UCSD-AML1 (cell line): ENCODE measurements at regions not wholly inside any gene's neighbourhood (a gene's known extent, or its start where the extent isn't known, plus 50 kb on each side); places are given as distances from the start of the nearest gene placed in this dataset.

Experiments used
- DNase-seq: peaks from one replicate; lab custom pipeline; 2025; ENCODE audit not compliant: unreplicated experiment; lab: John Stamatoyannopoulos, UW

DNA sequence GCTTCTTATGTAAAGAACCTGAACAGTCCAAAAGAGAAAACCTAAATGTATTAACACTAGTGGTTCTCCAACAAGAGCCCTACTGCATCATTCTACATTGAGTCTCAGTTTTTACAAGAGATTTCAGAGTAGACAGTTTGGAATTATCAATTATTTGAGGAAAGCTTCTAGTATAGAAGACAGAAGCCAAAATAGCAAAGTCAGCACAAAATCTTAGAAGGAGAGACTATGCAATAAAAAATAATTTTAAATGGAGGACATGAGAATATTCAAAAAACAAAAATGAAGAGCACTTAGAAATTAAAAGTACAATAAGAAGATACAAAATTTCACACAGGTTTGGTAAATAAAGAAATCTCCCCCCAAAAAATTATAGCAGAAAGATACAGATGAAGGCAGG, 406.3 kb upstream of the USP15 start:
- DNase-seq, result no peak

DNA sequence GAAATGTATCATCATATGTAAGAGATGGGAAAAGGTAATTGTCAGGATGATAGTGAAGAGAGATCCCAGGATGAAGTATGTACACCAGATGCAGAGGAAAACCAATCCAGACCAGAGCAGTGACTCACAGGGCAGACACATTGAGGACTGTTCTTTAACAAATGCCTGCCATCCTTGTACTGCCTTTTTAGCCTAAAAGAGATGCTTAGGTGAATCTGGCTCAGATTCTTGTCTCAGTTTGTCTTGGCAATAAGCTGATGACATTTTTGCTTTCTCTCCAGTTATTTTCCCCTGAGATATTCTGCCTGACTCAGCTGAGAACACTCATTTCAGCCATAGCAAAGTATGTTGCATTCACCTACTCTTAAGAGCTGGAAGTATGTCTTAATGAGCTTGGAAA, 405.3 kb upstream of the USP15 start:
- DNase-seq, result no peak

DNA sequence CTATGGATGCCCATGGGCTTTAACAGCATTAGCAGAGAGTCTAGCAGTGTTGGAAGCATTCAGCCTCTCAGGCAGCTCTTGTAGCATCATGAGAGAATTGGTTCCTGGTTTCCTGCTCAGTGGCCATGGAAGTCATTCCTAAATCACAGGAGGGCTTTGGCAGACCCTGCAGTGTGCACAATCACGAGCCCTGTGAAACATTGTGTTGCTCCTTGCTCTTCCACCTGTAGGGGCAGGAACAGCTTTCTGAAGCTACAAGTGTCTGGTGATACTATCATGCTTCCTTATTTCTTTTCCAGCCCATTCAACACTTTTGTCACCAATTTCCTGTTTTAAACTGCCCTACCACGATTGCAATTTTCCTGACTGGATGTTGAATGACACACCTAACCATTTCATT, 402.2 kb upstream of the USP15 start:
- no peak for DNase-seq

DNA sequence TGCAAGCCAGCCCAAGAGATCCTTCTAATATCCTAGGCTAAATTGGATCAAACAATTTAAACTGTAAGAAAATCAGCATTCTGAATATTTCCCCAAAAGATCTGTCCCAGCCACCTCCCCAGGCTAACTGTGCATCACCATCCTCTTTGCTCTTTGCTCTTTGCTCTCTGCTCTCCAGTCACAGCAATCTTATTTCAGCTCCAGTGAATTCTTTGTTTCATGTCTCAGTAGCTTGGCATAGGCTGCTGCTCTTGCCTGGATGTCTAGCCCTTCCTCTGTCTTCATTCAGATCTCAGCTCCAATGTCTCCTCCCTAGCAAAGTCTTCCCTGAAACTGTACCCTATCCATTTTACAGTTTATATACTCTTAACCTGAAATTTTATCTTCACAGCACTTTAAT, 399.8 kb upstream of the USP15 start:
- no peak for DNase-seq

DNA sequence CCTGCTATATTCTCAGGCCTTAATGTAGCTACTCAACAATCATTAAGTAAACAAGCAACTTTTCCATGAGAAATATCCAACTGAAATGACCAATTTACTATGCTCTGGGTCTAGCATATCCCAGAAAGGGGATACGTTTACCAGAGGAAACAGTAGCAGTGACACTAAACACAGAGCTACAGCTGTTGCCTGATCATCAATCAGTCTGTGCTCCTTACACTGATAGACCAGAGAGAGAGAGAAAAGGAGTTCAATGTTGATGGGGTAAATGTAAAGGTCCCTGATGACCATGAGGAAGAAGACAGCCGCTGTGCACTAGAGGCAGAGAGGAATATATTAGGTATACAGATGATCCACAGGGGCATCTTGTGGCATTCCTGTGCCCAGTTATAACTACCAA, 397.2 kb upstream of the USP15 start:
- no peak for DNase-seq

DNA sequence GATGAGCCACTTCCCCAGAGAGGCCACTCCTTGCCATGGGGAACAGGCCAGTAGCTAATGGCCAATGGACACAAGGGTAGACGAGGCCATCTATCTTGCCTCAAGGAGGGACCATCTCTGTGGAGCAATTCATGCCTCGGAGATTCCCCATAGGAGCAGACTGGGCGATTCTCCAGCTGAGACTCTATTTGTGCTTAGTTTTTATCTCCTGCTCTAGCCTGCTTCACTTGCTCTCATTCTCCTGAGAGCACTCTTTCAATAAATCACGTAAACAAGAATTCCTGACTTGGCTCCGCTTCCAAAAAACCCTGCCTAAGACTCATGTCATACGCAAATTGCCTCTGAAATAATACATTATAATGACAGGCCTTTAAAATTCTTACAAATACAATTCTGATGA, 396.4 kb upstream of the USP15 start:
- no peak for DNase-seq

DNA sequence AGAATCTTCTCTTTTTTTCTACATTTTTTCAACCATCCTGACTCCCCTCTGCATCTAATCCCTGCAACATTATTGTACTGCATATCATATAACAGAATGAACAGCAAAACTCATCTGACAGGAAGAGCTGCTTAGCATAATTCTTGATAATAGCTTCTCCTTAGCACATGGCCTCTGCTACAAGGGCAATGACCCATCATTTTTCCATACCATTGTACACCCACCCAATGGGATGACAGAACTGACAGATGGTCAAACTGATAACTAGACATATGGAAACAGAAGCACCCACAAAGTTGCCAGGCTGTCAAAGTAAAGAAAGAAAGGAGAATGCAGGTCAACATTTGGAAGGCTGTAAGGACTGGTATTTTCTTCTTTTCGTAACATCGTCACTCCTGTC, 390.4 kb upstream of the USP15 start:
- no peak for DNase-seq

DNA sequence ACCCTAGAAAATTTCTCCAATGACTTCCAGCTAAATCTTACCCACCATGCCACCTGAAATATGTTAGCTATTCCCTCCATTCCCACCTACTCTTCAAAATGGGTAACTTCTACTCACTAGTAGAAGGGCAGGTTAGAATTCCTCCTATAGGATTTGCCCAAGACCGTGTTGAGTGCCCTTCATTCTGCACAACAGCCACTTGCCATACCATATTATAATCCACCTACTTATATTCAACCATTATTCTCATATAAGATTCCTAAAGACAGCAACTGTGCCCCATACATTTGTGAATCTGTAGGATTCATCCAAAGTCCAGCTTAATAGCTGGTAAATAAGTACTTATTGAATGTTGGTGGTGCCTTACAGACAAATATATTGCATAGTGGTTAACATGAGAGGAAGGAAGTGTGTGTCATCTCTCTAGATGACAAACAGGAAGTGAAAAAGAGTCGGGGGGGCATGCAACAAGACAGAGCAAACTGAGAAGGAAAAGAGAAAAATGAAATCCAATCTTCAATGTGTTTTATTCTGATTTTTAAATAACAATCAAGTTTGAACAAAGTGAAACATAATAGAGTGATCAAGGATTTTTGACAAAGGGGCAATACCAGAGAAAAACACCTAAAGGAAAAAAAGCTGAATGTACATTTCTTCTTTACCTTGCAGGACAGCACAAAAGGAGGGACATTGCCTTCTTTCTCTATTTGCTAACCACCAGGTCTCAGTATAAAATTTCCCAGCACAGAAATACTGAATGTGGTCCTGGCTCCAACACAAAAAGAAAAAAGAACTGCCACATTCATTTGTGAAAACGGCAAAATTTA, 389.3 kb upstream of the USP15 start:
- DNase-seq, result no peak

DNA sequence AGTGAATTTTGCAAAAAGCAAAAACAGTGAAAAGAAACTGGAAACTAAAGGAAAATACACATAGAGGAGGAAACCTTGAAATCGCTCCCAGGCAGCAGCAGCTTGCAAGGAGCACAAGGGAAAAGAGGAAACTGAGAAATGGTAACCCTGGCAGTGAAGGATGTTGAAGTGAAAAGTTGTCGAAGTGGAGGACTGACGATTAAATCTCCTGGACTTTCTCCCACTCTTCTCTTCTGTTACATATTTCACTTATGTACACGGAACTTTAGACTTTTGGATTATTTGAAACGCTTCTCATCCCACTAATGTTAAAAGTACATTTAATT, 388.8 kb upstream of the USP15 start:
- DNase-seq, result no peak

DNA sequence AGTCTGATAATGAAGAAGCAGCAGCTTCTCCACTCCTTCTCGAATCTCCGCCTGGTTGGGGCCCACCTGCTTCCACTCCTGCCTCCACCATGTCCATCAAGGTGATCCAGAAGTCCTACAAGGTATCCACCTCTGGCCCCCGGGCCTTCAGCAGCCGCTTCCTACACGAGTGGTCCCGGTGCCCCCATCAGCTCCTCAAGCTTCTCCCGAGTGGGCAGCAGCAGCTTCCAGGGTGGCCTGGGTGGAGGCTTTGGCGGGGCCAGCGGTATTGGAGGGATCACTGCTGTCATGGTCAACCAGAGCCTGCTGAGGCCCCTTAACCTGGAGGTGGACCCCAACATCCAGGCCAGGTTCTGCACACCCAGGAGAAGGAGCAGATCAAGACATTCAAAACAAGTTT, 381.0 kb upstream of the USP15 start:
- no peak for DNase-seq

DNA sequence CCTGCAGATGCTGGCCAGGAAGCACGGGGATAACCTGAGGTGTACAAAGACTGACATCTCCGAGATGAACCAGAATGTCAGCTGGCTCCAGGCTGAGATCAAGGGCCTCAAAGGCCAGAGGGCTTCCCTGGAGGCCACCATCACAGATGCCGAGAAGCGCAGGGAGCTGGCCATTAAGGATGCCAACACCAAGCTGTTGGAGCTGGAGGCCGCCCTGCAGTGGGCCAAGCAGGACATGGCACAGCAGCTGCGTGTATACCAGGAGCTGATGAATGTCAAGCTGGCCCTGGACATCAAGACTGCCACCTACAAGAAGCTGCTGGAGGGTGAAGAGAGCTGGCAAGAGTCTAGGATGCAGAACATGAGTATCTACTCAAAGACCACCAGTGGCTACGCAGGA, 380.0 kb upstream of the USP15 start:
- DNase-seq, result no peak

DNA sequence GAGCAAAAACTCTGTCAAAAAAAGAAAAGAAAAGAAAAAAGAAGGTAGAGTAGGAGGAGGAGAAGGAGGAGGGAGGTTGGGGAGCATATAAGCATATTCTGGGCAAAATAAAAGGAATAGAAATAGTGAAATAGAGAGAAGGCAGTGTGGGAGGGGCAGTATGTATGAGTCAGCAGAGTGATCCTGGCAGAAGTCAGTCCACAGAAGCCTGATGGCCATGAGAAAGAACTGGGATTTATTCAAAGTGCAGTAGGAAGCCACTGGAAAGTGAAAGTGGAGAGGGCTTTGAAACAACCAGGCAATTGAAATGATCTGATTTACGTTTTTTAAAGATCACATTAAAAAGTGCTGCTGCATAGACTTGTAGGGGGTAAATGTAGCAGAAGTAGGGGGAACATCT, 368.6 kb upstream of the USP15 start:
- no peak for DNase-seq

DNA sequence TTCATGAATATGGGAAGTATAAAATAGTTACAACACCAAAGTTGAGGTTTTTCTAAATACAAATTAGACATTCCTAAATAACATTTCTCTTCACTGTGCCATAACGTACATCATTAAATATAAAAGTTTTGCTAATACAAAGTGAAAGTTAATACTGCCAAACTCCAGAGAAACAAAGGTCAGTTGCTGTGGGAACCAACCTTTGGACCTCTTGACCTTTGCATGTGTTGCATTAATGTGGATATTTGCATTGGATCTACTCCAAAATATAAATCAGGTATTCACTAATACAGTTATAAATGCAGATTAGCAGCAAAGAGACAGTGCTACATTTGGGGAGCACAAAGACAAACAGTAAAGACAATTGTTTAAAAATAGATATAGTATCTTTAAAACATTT, 366.0 kb upstream of the USP15 start:
- DNase-seq, result no peak

DNA sequence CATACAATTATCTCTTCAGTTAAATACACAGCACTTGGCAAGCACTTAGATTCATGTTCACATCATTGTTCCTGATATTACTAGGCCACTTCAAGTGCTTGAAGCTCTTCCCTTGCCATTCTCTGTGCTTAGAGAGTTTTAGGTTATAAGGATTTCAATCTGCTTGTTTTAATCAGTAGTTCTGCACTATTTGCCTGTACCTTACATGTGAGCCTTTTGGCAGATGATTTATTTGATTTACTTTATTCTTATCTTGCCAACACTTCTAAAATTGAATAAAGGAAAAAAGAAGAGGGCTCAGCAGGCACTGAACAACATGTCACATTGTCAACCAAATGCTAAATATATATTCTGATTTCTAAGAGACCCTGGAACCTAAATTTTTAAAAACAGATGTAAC, 363.8 kb upstream of the USP15 start:
- DNase-seq, result no peak

DNA sequence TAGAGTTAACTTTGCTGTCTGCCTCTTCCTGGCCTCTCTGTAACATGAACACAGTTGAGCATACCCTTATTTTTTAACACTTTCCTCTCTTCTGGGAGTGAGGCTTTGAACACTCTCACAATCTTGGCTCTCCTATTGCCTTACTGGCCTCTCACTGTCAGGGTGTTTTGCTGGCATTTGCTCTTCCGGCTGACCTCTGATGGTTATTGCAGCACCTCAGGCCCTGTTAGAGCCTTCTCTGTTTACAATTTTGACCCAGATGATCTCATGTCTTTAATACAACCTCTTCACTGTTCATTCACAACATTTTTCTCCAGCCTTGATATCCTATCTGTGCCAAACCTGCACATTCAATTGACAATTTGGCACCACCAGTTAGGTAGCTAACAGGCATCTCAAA, 357.8 kb upstream of the USP15 start:
- no peak for DNase-seq

DNA sequence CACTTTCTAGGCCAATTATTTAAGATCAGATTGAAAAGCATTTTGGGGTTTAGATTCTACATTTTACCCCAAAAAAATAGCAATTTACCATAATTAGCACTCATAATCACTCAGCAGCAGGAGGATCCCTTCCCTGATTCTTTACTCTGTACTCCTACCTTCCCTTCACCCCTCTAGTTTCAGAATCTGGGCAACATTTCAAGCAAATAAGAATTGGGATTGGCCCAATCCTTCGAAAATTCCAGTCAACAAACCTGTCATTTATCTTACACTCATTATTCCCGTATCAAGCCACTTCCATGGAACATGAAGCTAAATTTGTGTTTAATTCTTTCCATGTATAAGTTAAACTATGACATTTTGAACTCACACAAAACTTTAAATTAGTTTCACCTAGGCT, 349.1 kb upstream of the USP15 start:
- DNase-seq, result no peak

DNA sequence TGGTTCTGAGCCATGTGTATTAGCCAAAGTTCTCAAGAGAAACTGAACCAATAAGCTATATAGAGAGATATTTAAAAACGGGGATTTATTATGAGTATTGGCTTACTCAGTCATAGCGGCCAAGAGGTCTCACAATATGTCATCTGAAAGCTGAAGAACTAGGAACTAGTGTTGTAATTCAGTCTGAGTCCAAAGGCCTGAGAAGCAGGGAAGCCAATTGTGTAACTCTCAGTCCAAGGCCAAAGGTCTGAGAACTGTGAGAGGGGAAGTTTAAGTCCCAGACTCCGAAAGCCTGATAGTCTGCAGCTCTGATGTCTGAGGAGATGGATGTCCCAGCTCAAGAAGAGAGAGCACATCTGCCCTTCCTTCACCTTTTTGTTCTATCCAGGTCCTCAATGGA, 344.8 kb upstream of the USP15 start:
- no peak for DNase-seq

DNA sequence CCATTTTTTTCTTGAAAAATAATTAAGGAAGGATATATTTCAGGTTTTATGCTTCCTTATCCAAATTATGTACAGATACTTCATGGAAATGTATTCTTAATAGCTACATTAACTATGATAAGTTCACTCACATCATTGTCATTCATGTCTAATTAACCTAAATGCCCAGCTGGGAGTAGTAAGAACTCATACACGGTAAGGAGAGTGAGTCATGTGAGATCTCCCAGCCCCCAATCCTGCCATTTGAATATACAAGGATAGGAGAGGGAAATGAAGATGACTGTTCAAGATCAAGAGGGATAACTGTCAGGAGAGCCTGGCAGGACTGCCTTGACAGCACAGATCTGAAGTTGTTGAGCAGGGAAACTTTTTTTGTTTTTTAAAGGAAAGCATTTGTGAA, 343.4 kb upstream of the USP15 start:
- no peak for DNase-seq

DNA sequence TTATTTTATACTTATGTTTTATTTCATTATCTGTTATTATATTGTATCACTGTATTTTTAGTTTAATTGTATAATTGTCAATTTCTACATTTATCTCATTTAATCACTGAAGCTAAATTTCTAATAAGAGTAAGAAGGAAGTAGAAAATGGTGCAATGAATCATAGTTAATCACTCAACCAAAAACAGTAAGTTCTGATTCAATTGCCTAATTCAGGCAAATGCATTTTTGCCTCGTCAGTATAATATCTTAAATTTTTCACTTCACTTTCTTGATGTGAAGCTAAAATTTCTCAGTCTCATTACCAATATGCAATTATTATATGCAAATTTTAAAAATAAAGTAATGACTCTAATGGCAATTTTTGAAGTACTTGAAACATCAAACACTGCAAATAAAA, 340.5 kb upstream of the USP15 start:
- DNase-seq, result no peak

DNA sequence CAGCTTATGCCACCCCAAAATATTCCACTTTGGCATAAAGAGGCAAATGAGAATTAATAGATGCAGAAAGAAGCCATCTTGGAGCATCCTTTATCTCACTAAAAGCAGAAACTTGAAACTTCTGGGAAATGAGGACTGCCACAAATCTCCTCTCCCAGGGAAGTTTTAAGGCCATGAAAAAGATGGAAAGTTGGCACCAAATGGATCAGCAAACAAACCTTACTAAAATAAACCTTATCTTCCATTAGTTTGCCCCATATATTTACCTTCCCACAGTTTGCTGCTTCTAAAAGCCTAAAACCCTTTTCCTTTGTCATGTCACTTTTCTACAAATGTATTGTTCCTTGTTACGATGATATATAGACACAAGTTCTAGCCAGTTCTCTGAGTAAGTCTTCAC, 340.0 kb upstream of the USP15 start:
- no peak for DNase-seq

DNA sequence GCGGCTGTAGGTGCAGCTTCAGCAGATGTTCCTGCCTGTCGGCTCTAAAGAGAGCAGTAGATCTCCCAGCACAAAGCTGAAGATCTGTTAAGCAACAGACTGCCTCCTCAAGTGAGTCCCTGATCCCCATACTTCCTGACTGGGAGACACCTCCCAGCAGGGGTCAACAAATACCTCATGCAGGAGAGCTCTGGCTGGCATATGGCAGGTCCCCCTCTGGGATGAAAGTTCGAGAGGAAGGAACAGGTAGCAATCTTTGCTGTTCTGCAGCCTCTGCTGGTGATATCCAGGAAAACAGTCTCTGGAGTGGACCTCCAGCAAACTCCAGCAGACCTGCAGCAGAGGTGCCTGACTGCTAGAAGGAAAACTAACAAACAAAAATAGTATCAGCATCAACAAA, 337.1 kb upstream of the USP15 start:
- no peak for DNase-seq

DNA sequence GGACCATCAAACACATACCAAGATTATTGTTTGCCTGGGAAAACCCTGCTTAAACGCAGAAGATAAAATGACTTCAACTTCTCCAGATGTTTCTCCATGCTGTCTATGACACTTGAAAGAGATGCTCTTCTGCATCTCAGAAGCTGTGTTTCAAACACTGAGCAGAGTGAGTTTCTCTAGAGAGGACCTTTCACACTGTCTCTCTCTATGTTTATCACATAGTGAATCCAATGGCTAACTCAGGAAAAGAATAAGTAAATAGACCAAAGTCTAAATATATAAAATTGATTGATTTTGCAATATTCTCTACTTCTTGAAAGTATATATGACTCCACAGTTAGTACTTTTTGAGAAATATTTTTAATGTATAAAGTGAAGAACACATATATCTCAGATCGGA, 325.6 kb upstream of the USP15 start:
- DNase-seq, result no peak

DNA sequence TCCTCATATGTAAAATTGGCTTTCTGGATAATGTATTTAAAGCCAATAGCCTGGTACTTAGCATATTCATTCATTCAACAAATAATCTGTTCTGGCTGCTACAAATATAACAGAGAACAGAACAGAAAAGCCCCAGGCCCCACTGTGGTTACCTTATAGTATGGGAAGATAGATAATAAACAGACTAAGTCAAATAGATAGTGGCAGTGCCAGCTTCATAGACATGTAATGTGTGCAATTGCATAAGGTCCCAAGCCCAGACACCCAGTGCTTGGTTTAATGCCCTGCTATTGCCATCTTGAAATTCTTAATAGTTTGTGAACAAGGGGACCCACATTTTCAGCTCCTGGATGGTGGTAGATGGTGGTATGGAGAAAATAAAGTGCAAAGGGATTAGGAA, 320.2 kb upstream of the USP15 start:
- no peak for DNase-seq

DNA sequence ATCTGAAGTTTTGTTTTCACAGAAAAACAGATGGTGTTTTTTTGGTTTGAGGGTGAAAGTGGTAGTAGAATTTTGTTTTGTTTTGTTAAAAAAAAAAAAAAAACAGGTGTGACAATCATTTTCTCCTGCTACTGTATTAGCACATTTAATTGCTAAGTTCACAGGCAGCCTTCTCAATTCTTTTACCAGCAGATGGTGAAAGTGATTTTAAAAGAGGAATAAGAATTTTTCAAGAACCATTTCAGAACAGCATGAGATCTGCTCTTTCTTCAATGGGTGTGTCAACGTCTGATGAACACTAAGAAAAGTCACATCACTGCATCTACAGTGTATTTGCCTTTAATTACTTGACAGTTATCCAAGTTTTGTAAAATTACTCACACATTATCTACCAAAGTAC, 303.7 kb upstream of the USP15 start:
- DNase-seq, result no peak
